ENCODE measurements at regions not wholly inside any gene's neighbourhood (a gene's known extent, or its start where the extent isn't known, plus 50 kb on each side); places are given as distances from the start of the nearest gene placed in this dataset.

GRCh38 chr13:78085434-78086225 is 167.0 kb upstream of the EDNRB start:
- TF ChIP-seq EZH2phosphoT487 (IDR thresholded peaks at IDR 0.05; ENCODE audit: low read length), result no peak
- no peak for TF ChIP-seq CTCF (IDR thresholded peaks at IDR 0.05; ENCODE audit: low read length)
- TF ChIP-seq EZH2 (optimal IDR thresholded peaks at IDR 0.05; ENCODE audit: low read depth, low read length), result no peak
- Histone ChIP-seq H3K4me2 (ENCODE audit: low read depth, low read length) (0 out of 2 replicates have a peak overlapping the region, but pooled peaks have one; percentile 3), H3K79me2 (ENCODE audit: low read length) (no peaks in the 10 kb centered on the region), H3K36me3 (replicated peaks; ENCODE audit: insufficient read depth, low read length) (no peaks in the 10 kb centered on the region), H3F3A (ENCODE audit: insufficient read depth, low read length) (no peaks in the 10 kb centered on the region), H4K20me1 (ENCODE audit: insufficient read depth, low read length) (no peaks in the 10 kb centered on the region), H3K9ac (ENCODE audit: low read length) (no peak overlapping the region), H3K27ac (ENCODE audit: low read length) (no peak overlapping the region), H2AFZ (ENCODE audit: low read length) (peak overlapping the region; percentile 13; the same call in 1 of the 2 replicates), H3K4me1 (ENCODE audit: low read length) (no peaks in the 10 kb centered on the region), H3K4me3 (ENCODE audit: low read length) (no peak overlapping the region), H3K9me2 (replicated peaks; ENCODE audit: insufficient read depth, low read length) (no peaks in the 10 kb centered on the region), H3K9me3 (replicated peaks; ENCODE audit: insufficient read depth, low read length) (no peaks in the 10 kb centered on the region), H3K27me3 (replicated peaks; ENCODE audit: insufficient read depth, low read length) (no peaks in the 10 kb centered on the region)
- no peak for DNase-seq

GRCh38 chr13:78084401-78084800 is 165.8 kb upstream of the EDNRB start:
- Histone ChIP-seq H2AFZ (ENCODE audit: low read length) (no peak overlapping the region), H3K36me3 (replicated peaks; ENCODE audit: insufficient read depth, low read length) (no peaks in the 10 kb centered on the region), H3K4me1 (ENCODE audit: low read length) (no peaks in the 10 kb centered on the region), H3F3A (ENCODE audit: insufficient read depth, low read length) (no peaks in the 10 kb centered on the region), H4K20me1 (ENCODE audit: insufficient read depth, low read length) (no peaks in the 10 kb centered on the region), H3K9me3 (replicated peaks; ENCODE audit: insufficient read depth, low read length) (no peaks in the 10 kb centered on the region), H3K27ac (ENCODE audit: low read length) (no peak overlapping the region), H3K79me2 (ENCODE audit: low read length) (no peaks in the 10 kb centered on the region), H3K4me3 (ENCODE audit: low read length) (no peak overlapping the region), H3K27me3 (replicated peaks; ENCODE audit: insufficient read depth, low read length) (no peaks in the 10 kb centered on the region), H3K9ac (ENCODE audit: low read length) (no peak overlapping the region), H3K9me2 (replicated peaks; ENCODE audit: insufficient read depth, low read length) (no peaks in the 10 kb centered on the region), H3K4me2 (ENCODE audit: low read depth, low read length) (no peak overlapping the region)
- no peak for DNase-seq
- TF ChIP-seq CTCF (IDR thresholded peaks at IDR 0.05; ENCODE audit: low read length) (no peak), EZH2phosphoT487 (IDR thresholded peaks at IDR 0.05; ENCODE audit: low read length) (no peak), EZH2 (optimal IDR thresholded peaks at IDR 0.05; ENCODE audit: low read depth, low read length) (no peak)

GRCh38 chr13:78078168-78078567 is 159.5 kb upstream of the EDNRB start:
- H3K36me3 ChIP-seq (replicated peaks; ENCODE audit: insufficient read depth, low read length), result no peaks in the 10 kb centered on the region
- H3K4me3 ChIP-seq (ENCODE audit: low read length), result no peak overlapping the region

GRCh38 chr13:78067290-78067689 is 148.7 kb upstream of the EDNRB start:
- H3K36me3 ChIP-seq (replicated peaks; ENCODE audit: insufficient read depth, low read length), result no peaks in the 10 kb centered on the region
- no peaks in the 10 kb centered on the region for H3K79me2 ChIP-seq (ENCODE audit: low read length)
- TF ChIP-seq EZH2phosphoT487 (IDR thresholded peaks at IDR 0.05; ENCODE audit: low read length), result no peak
- no peak for TF ChIP-seq CTCF (IDR thresholded peaks at IDR 0.05; ENCODE audit: low read length)
- H3K27me3 ChIP-seq (replicated peaks; ENCODE audit: insufficient read depth, low read length), result no peaks in the 10 kb centered on the region
- 0 out of 2 replicates have a peak, but pooled peaks cover 8% of the 10 kb centered on the region for H3K4me1 ChIP-seq (ENCODE audit: low read length)
- H3F3A ChIP-seq (ENCODE audit: insufficient read depth, low read length), result no peaks in the 10 kb centered on the region
- H3K9me3 ChIP-seq (replicated peaks; ENCODE audit: insufficient read depth, low read length), result no peaks in the 10 kb centered on the region
- no peak overlapping the region for H2AFZ ChIP-seq (ENCODE audit: low read length)
- no peak overlapping the region for H3K9ac ChIP-seq (ENCODE audit: low read length)
- H3K27ac ChIP-seq (ENCODE audit: low read length), result no peak overlapping the region
- no peaks in the 10 kb centered on the region for H4K20me1 ChIP-seq (ENCODE audit: insufficient read depth, low read length)
- no peak for DNase-seq
- no peak overlapping the region for H3K4me2 ChIP-seq (ENCODE audit: low read depth, low read length)
- no peaks in the 10 kb centered on the region for H3K9me2 ChIP-seq (replicated peaks; ENCODE audit: insufficient read depth, low read length)
- H3K4me3 ChIP-seq (ENCODE audit: low read length), result no peak overlapping the region

More at GRCh38 chr13:78078168-78078567, 159.5 kb upstream of the EDNRB start:
- Histone ChIP-seq H3K9me2 (replicated peaks; ENCODE audit: insufficient read depth, low read length) (no peaks in the 10 kb centered on the region), H4K20me1 (ENCODE audit: insufficient read depth, low read length) (no peaks in the 10 kb centered on the region), H3K27ac (ENCODE audit: low read length) (no peak overlapping the region), H3K4me2 (ENCODE audit: low read depth, low read length) (no peak overlapping the region), H3K27me3 (replicated peaks; ENCODE audit: insufficient read depth, low read length) (no peaks in the 10 kb centered on the region), H3K79me2 (ENCODE audit: low read length) (no peaks in the 10 kb centered on the region), H3K9ac (ENCODE audit: low read length) (no peak overlapping the region), H3F3A (ENCODE audit: insufficient read depth, low read length) (no peaks in the 10 kb centered on the region), H2AFZ (ENCODE audit: low read length) (no peak overlapping the region), H3K4me1 (ENCODE audit: low read length) (no peaks in the 10 kb centered on the region), H3K9me3 (replicated peaks; ENCODE audit: insufficient read depth, low read length) (no peaks in the 10 kb centered on the region)
- TF ChIP-seq EZH2 (optimal IDR thresholded peaks at IDR 0.05; ENCODE audit: low read depth, low read length), result no peak
- no peak for DNase-seq

Measured in MM.1S (cell line).